KMS-11 (cell line): ENCODE measurements at regions not wholly inside any gene's neighbourhood (a gene's known extent, or its start where the extent isn't known, plus 50 kb on each side); places are given as distances from the start of the nearest gene placed in this dataset.

Source experiments
- H2AFZ ChIP-seq: fragments of 200-600 bp; sonication (generic); 2 replicates; pipeline ENCODE4 v1.6.1; 2016; ENCODE audit warnings: antibody characterized with exemption, mixed run types, low read depth
- H3K27ac ChIP-seq: fragments of 200-600 bp; sonication (generic); 2 replicates; pipeline ENCODE4 v1.6.1; 2016; ENCODE audit warnings: mild to moderate bottlenecking, mixed run types
- H3K27me3 ChIP-seq: fragments of 200-600 bp; sonication (generic); 2 replicates; pipeline ENCODE4 v1.6.1; 2017; ENCODE audit warnings: mild to moderate bottlenecking, low read depth, mixed run types, moderate library complexity; ENCODE audit not compliant: insufficient read depth
- H3K36me3 ChIP-seq: fragments of 200-600 bp; sonication (generic); 2 replicates; pipeline ENCODE4 v1.6.1; 2017; ENCODE audit warnings: mild to moderate bottlenecking, mixed run types; ENCODE audit not compliant: insufficient read depth
- H3K4me1 ChIP-seq: fragments of 200-600 bp; sonication (generic); 2 replicates; pipeline ENCODE4 v1.6.1; 2016; ENCODE audit warnings: mild to moderate bottlenecking, low read depth, mixed run types; ENCODE audit not compliant: poor library complexity, severe bottlenecking
- H3K4me2 ChIP-seq: fragments of 200-600 bp; sonication (generic); 2 replicates; pipeline ENCODE4 v1.7.0; 2016; ENCODE audit warnings: mild to moderate bottlenecking, mixed run types
- H3K4me3 ChIP-seq: fragments of 200-600 bp; sonication (generic); IDR thresholded peaks from 2 replicates; pipeline ENCODE4 v1.6.1; 2017; ENCODE audit warnings: low read depth, low read length, mixed read lengths; ENCODE audit not compliant: insufficient read depth
- H3K79me2 ChIP-seq: fragments of 200-600 bp; sonication (generic); 2 replicates; pipeline ENCODE4 v1.6.1; 2016; ENCODE audit warnings: low read depth, mixed run types; ENCODE audit not compliant: insufficient read depth
- H3K9ac ChIP-seq: fragments of 200-600 bp; sonication (generic); 2 replicates; pipeline ENCODE4 v1.6.1; 2016; ENCODE audit warnings: mild to moderate bottlenecking, mixed run types
- H4K20me1 ChIP-seq: fragments of 200-600 bp; sonication (generic); 2 replicates; pipeline ENCODE4 v1.6.1; 2016; ENCODE audit warnings: mild to moderate bottlenecking, mixed run types; ENCODE audit not compliant: insufficient read depth
- TF ChIP-seq, protein P1 (sequence below): fragments of 200-600 bp; sonication (generic); conservative IDR thresholded peaks from 2 replicates; pipeline ENCODE4 v1.6.1; 2017; ENCODE audit warnings: low read depth, mild to moderate bottlenecking, antibody characterized with exemption, low read length, moderate library complexity, mixed read lengths

DNA sequence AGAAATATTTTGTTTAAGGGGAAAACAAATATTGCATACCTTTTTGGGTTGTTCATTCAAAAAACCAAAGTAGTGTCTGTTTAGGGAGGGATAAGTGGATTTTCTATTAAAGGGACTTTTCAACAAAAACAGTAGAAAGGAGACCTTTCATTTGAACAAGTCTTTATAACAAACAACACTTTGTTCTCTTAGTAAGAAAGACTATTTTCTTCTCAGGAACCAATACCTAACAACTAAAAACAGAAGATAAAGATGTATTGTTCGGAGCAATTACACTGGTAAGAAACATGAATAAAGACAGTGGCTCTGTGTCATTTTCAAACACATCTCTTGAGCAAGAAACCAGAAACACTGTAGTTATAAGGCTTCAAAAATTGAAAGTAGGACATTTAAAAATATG lies 1610.1 kb upstream of the PCDH20 start:
- TF ChIP-seq, protein P1, sequence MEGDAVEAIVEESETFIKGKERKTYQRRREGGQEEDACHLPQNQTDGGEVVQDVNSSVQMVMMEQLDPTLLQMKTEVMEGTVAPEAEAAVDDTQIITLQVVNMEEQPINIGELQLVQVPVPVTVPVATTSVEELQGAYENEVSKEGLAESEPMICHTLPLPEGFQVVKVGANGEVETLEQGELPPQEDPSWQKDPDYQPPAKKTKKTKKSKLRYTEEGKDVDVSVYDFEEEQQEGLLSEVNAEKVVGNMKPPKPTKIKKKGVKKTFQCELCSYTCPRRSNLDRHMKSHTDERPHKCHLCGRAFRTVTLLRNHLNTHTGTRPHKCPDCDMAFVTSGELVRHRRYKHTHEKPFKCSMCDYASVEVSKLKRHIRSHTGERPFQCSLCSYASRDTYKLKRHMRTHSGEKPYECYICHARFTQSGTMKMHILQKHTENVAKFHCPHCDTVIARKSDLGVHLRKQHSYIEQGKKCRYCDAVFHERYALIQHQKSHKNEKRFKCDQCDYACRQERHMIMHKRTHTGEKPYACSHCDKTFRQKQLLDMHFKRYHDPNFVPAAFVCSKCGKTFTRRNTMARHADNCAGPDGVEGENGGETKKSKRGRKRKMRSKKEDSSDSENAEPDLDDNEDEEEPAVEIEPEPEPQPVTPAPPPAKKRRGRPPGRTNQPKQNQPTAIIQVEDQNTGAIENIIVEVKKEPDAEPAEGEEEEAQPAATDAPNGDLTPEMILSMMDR: no peak
- H3K27me3 ChIP-seq: no peaks in the 10 kb centered on the region
- no peaks in the 10 kb centered on the region for H3K36me3 ChIP-seq
- H3K9ac ChIP-seq: no peak overlapping the region
- no peaks in the 10 kb centered on the region for H3K79me2 ChIP-seq
- H2AFZ ChIP-seq: no peak overlapping the region
- H3K27ac ChIP-seq: no peak overlapping the region
- no peak overlapping the region for H3K4me3 ChIP-seq
- no peak overlapping the region for H3K4me2 ChIP-seq
- H3K4me1 ChIP-seq: no peaks in the 10 kb centered on the region
- H4K20me1 ChIP-seq: no peaks in the 10 kb centered on the region

DNA sequence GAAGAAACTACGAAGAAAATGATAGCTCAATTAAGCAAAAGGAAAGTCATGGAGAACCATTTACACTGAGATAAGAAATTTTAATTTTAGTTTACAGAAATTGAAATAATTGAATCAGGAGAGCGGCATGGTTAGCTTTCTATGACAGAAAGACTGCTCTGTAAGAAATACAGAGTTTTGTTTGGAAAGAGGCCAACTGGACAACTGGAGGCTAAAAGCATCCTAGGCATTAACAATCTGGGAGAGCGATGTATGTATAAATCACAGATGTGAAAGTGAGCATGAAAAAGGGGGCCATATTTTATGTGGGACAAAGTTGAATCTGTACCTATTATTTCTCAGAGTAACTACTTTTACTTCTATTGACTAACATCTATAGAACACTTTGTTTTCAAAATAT lies 1608.8 kb upstream of the PCDH20 start:
- TF ChIP-seq, protein P1: no peak
- no peak overlapping the region for H3K27ac ChIP-seq
- H3K4me3 ChIP-seq: no peak overlapping the region
- H3K4me1 ChIP-seq: no peaks in the 10 kb centered on the region
- no peaks in the 10 kb centered on the region for H3K79me2 ChIP-seq
- H3K4me2 ChIP-seq: no peak overlapping the region
- H3K9ac ChIP-seq: no peak overlapping the region
- no peaks in the 10 kb centered on the region for H4K20me1 ChIP-seq
- H2AFZ ChIP-seq: no peak overlapping the region
- H3K36me3 ChIP-seq: no peaks in the 10 kb centered on the region
- no peaks in the 10 kb centered on the region for H3K27me3 ChIP-seq

DNA sequence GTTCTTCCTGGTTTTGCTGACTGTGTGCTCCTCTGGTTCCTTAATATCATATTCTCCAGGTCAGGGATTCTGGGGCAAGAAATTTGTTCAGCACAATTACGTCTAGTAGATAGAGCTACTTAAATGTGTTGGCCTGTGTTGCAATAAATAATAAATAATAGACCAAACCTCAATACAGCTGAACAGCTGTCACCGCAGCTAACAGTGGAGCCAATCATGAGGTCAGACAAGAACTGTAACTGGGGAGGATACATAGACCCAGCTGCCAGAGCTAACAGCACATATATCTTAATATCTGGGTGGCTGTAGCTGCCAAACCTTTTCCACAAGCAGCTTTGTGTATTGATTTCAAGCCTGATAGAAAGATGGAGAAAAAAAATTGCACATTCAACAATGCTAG lies 1596.3 kb upstream of the PCDH20 start:
- Histone ChIP-seq H3K4me1 (no peaks in the 10 kb centered on the region), H3K9ac (no peak overlapping the region), H2AFZ (no peak overlapping the region), H4K20me1 (no peaks in the 10 kb centered on the region), H3K4me2 (no peak overlapping the region), H3K27ac (no peak overlapping the region), H3K27me3 (no peaks in the 10 kb centered on the region), H3K36me3 (no peaks in the 10 kb centered on the region), H3K4me3 (no peak overlapping the region), H3K79me2 (no peaks in the 10 kb centered on the region)
- TF ChIP-seq, protein P1: no peak

DNA sequence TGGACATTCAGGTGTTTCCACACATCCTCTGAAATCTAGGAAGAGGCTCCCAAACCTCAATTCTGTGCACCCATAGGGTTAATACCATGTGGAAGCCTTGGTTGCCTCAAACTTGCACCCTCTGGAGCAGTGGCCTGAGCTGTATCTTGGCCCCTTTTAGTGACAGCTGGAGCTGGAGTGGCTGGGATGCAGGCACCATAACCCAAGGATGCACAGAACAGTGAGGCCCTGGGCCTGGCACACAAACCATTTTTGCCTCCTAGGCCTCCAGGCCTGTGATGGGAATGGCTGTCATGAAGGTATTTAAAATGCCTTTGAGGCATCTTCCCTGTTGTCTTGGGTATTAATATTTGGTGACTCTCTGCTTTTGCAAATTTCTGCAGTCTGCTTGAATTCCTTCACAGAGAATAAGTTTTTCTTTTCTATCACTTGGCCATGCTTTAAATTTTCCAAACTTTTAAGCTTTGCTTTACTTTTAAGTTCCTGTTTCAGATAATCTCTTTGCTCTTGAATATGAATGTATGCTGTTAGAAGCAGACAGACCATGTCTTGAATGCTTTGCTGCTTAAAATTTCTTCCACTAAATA lies 1594.5 kb upstream of the PCDH20 start:
- H3K27ac ChIP-seq: no peak overlapping the region
- no peaks in the 10 kb centered on the region for H3K79me2 ChIP-seq
- no peaks in the 10 kb centered on the region for H3K27me3 ChIP-seq
- no peaks in the 10 kb centered on the region for H3K36me3 ChIP-seq
- TF ChIP-seq, protein P1: no peak
- no peak overlapping the region for H3K4me2 ChIP-seq
- no peaks in the 10 kb centered on the region for H4K20me1 ChIP-seq
- no peak overlapping the region for H2AFZ ChIP-seq
- H3K4me3 ChIP-seq: no peak overlapping the region
- H3K9ac ChIP-seq: no peak overlapping the region
- H3K4me1 ChIP-seq: no peaks in the 10 kb centered on the region

DNA sequence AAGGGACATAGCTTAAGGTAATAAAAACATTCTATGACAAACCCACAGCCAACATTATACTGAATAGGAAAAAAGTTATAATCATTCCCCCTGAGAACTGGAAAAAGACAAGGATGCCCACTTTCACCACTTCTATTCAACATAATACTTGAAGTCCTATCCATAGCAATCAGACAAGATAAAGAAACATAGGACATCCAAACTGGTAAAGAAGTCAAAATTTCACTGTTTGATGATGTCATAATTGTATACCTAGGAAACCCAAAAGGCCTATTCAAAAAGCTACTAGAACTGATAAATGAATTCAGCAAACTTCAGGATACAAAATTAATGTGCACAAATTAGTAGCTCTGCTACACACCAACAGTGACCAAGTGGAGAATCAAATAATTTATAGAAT lies 1590.0 kb upstream of the PCDH20 start:
- Histone ChIP-seq H3K4me1 (no peaks in the 10 kb centered on the region), H3K27me3 (no peaks in the 10 kb centered on the region), H3K9ac (no peak overlapping the region), H4K20me1 (no peaks in the 10 kb centered on the region), H3K36me3 (no peaks in the 10 kb centered on the region), H2AFZ (no peak overlapping the region), H3K4me2 (no peak overlapping the region), H3K4me3 (no peak overlapping the region), H3K27ac (no peak overlapping the region), H3K79me2 (no peaks in the 10 kb centered on the region)
- TF ChIP-seq, protein P1: no peak
